HUES6 (cell line): ENCODE measurements at regions not wholly inside any gene's neighbourhood (a gene's known extent, or its start where the extent isn't known, plus 50 kb on each side); places are given as distances from the start of the nearest gene placed in this dataset.

Source experiments
- H3K27ac ChIP-seq: 2 replicates; pipeline ENCODE4 v1.7.0; 2013; ENCODE audit warnings: low read depth, mild to moderate bottlenecking, low read length, inconsistent platforms
- H3K27me3 ChIP-seq: 2 replicates; pipeline ENCODE4 v1.6.1; 2013; ENCODE audit warnings: low read length; ENCODE audit not compliant: control insufficient read depth, insufficient read depth
- H3K36me3 ChIP-seq: 2 replicates; pipeline ENCODE4 v1.6.1; 2013; ENCODE audit warnings: low read length; ENCODE audit not compliant: control insufficient read depth, insufficient read depth
- H3K4me1 ChIP-seq: 2 replicates; pipeline ENCODE4 v1.6.1; 2013; ENCODE audit warnings: low read length; ENCODE audit not compliant: control insufficient read depth, insufficient read depth
- H3K4me3 ChIP-seq: 2 replicates; pipeline ENCODE4 v1.5.1; 2013; ENCODE audit warnings: low read depth, low read length
- H3K9ac ChIP-seq: one replicate; pipeline ENCODE4 v1.6.1; 2013; ENCODE audit warnings: mild to moderate bottlenecking, low read length
- H3K9me3 ChIP-seq: 2 replicates; pipeline ENCODE4 v1.6.1; 2013; ENCODE audit warnings: low read depth, low read length; ENCODE audit not compliant: control insufficient read depth, insufficient read depth

GRCh38 chr14:96958057-96958456 lies 160.9 kb downstream of the VRK1 start:
- Histone ChIP-seq H3K4me3 (no peak overlapping the region), H3K27ac (no peak overlapping the region), H3K9ac (no peak overlapping the region), H3K4me1 (no peaks in the 10 kb centered on the region), H3K36me3 (no peaks in the 10 kb centered on the region), H3K27me3 (no peaks in the 10 kb centered on the region), H3K9me3 (peaks cover 6% of the 10 kb centered on the region; the same call in 1 of the 2 replicates)

- H3K9me3 ChIP-seq: peaks cover 6% of the 10 kb centered on the region; the same call in 1 of the 2 replicates
Observed at GRCh38 chr14:96959992-96960391, 162.8 kb downstream of the VRK1 start.

GRCh38 chr14:96960598-96961116 lies 163.5 kb downstream of the VRK1 start:
- peaks cover 6% of the 10 kb centered on the region; the same call in 1 of the 2 replicates for H3K9me3 ChIP-seq
- no peaks in the 10 kb centered on the region for H3K27me3 ChIP-seq
- H3K36me3 ChIP-seq: no peaks in the 10 kb centered on the region
- H3K27ac ChIP-seq: no peak overlapping the region
- no peak overlapping the region for H3K4me3 ChIP-seq
- no peak overlapping the region for H3K9ac ChIP-seq
- no peaks in the 10 kb centered on the region for H3K4me1 ChIP-seq

More at GRCh38 chr14:96959992-96960391, 162.8 kb downstream of the VRK1 start:
- Histone ChIP-seq H3K4me3 (no peak overlapping the region), H3K36me3 (no peaks in the 10 kb centered on the region), H3K4me1 (no peaks in the 10 kb centered on the region), H3K9ac (no peak overlapping the region), H3K27ac (no peak overlapping the region), H3K27me3 (no peaks in the 10 kb centered on the region)

- peaks cover 5% of the 10 kb centered on the region; the same call in 1 of the 2 replicates for H3K4me1 ChIP-seq
- no peaks in the 10 kb centered on the region for H3K27me3 ChIP-seq
- H3K27ac ChIP-seq: no peak overlapping the region
- H3K36me3 ChIP-seq: no peaks in the 10 kb centered on the region
- H3K9me3 ChIP-seq: peaks cover 6% of the 10 kb centered on the region; the same call in 1 of the 2 replicates
- H3K4me3 ChIP-seq: no peak overlapping the region
- H3K9ac ChIP-seq: no peak overlapping the region
Observed at GRCh38 chr14:96961895-96962294, 164.7 kb downstream of the VRK1 start.

GRCh38 chr14:96962337-96962736 lies 165.2 kb downstream of the VRK1 start:
- Histone ChIP-seq H3K9me3 (peaks cover 6% of the 10 kb centered on the region; the same call in 1 of the 2 replicates), H3K4me1 (peaks cover 5% of the 10 kb centered on the region; the same call in 1 of the 2 replicates), H3K4me3 (no peak overlapping the region), H3K9ac (no peak overlapping the region), H3K36me3 (no peaks in the 10 kb centered on the region), H3K27me3 (no peaks in the 10 kb centered on the region), H3K27ac (no peak overlapping the region)

GRCh38 chr14:96964726-96965415 lies 167.7 kb downstream of the VRK1 start:
- no peaks in the 10 kb centered on the region for H3K27me3 ChIP-seq
- no peaks in the 10 kb centered on the region for H3K36me3 ChIP-seq
- H3K4me1 ChIP-seq: peaks cover 5% of the 10 kb centered on the region; the same call in 1 of the 2 replicates

GRCh38 chr14:96965885-96966595 lies 168.9 kb downstream of the VRK1 start:
- peaks cover 9% of the 10 kb centered on the region; the same call in 1 of the 2 replicates for H3K9me3 ChIP-seq
- peaks cover 5% of the 10 kb centered on the region; the same call in 1 of the 2 replicates for H3K4me1 ChIP-seq
- H3K27ac ChIP-seq: no peak overlapping the region
- H3K27me3 ChIP-seq: no peaks in the 10 kb centered on the region
- no peaks in the 10 kb centered on the region for H3K36me3 ChIP-seq
- H3K4me3 ChIP-seq: no peak overlapping the region
- H3K9ac ChIP-seq: no peak overlapping the region

More at GRCh38 chr14:96964726-96965415, 167.7 kb downstream of the VRK1 start:
- Histone ChIP-seq H3K4me3 (no peak overlapping the region), H3K9me3 (peaks cover 9% of the 10 kb centered on the region; the same call in 1 of the 2 replicates), H3K9ac (no peak overlapping the region), H3K27ac (no peak overlapping the region)

GRCh38 chr14:96975116-96975515 lies 177.9 kb downstream of the VRK1 start:
- Histone ChIP-seq H3K9ac (no peak overlapping the region), H3K36me3 (no peaks in the 10 kb centered on the region), H3K4me3 (no peak overlapping the region), H3K4me1 (no peaks in the 10 kb centered on the region), H3K9me3 (peaks cover 14% of the 10 kb centered on the region), H3K27me3 (no peaks in the 10 kb centered on the region), H3K27ac (no peak overlapping the region)

- H3K4me1 ChIP-seq: no peaks in the 10 kb centered on the region
- H3K9ac ChIP-seq: no peak overlapping the region
- no peaks in the 10 kb centered on the region for H3K36me3 ChIP-seq
- no peaks in the 10 kb centered on the region for H3K27me3 ChIP-seq
- H3K9me3 ChIP-seq: peaks cover 14% of the 10 kb centered on the region
- no peak overlapping the region for H3K27ac ChIP-seq
- H3K4me3 ChIP-seq: no peak overlapping the region
Observed at GRCh38 chr14:96978525-96979272, 181.5 kb downstream of the VRK1 start.

- no peaks in the 10 kb centered on the region for H3K27me3 ChIP-seq
- H3K9ac ChIP-seq: no peak overlapping the region
- H3K36me3 ChIP-seq: no peaks in the 10 kb centered on the region
- H3K4me3 ChIP-seq: no peak overlapping the region
- H3K9me3 ChIP-seq: peaks cover 8% of the 10 kb centered on the region
- no peak overlapping the region for H3K27ac ChIP-seq
- no peaks in the 10 kb centered on the region for H3K4me1 ChIP-seq
Observed at GRCh38 chr14:96979611-96980074, 182.5 kb downstream of the VRK1 start.
